Activated CD4-positive, alpha-beta T cell treated with anti-CD3 and anti-CD28 coated beads, Interleukin-2, amount 50 U/mL, for 48 hours (primary cell): ENCODE measurements at regions not wholly inside any gene's neighbourhood (a gene's known extent, or its start where the extent isn't known, plus 50 kb on each side); places are given as distances from the start of the nearest gene placed in this dataset.
"Not testable (repeated sequence)": the region's sequence is repeated elsewhere in the genome, so short reads cannot be mapped to it uniquely, and the experiment has no call there.

ENCODE experiments used
- DNase-seq, 2 experiments: peaks; one replicate each; pipeline ENCODE4 v3.0.0-alpha.2; 2020

DNA sequence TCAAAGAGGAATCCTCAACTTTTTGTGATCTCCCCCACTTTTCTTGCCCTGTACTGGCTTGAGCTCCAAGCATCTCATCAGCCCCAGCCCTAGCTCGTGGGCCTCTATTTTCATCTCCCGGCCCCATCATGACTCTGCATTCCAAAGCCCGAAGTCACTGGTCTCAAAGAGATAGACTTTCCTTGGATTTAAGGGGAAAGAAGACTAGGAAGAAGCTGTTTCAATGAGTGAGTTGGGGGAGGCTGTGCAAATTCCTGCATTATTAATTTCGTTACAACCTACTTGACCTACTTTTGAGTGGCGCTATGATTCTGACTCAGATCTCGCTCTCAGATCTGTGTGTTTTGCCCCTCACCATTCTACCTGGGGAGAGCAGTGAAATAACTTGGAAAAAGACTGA, 266.6 kb upstream of the TBL1XR1 start:
- DNase-seq: no peak

DNA sequence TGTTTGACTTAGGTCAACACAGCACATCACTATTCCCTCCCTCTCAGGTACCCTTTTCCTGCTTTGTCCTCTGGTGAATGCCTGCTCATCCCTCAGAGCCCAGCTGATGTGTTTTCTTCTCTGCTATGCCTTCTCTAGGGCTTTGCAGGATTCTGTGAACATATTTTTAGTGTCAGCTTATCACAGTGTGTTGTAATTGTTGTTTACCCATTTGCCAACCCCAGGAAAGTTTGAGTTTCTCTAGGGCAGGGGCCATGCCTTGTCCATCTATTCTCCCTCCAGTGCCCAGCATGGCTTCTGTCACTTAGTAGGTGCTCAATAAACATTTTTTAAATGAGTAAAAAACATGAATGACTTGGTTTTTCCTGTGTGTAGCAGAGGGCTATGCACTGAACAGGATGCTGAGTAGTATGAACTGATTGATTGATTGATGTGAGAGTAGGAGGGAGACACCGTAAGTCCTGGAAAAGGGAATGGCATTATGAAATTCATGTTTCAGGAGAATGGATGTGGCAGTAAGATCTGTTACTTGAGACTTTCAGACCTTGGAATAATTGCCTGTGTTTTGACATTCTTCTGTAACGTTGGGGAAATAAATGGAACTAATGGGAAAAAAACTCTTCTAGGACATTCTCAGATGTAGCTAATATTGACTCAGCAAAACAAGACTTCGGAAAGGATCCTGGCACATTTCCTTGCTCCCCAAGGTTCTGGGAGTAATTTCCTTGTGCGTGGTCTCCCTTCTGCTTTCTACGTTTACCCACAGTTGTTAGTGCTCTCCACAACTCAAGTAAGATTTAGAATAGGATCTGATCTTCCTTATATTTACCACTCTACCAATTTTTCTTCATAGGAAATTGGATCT, 267.3 kb upstream of the TBL1XR1 start:
- no peak for DNase-seq

DNA sequence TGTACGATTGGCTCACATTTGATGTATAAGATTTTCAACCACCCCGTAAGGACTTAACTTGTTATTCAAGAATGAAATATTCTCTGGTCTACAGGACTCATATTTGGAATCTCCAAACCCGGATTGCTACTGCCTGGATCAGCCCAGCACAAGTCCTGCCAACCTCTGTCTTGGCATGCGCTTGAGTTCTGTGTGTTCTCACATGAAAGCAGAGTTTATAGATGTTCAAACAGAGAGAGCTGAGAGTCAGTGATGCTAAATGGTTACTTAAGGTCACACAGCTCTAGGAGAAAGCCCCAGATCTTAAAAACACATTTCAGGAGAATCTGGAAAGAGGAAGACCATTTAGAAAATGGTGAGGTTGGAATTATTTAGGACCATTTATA, 268.0 kb upstream of the TBL1XR1 start:
- DNase-seq: no peak

DNA sequence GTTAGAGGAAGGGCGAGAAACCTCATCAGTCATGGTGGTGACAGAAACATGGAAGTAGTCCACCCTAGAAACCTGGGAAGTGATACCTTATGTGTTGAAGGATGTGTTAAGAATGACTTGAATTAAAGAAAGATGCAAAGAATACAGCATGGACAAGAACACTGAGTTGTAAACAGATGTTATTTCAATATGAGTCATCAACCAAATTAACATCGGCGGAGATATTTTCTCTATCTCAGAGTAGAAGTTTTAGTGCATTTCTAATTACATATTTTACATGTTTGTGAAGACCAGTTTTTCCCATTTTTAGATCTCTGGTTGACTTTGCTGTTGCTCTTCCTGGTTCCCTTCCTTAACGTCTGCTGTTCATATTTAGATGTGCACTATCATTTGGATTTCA, 268.8 kb upstream of the TBL1XR1 start:
- no peak for DNase-seq

DNA sequence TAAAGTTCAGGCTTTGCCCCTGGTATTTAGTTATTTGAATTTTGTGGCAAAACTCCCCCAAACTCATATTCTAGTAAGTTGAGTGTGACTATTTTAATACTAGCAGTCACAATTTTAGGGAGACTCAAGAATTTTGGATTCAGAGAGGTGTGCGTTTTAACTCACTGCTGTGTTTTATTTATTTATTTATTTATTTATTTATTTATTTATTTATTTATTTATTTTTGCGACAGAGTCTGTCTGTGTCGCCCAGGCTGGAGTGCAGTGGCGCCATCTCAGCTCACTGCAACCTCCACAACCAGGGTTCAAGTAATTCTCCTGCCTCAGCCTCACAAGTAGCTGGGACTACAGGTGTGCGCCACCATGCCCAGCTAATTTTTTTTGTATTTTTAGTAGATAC, 269.3 kb upstream of the TBL1XR1 start:
- DNase-seq: not testable (repeated sequence)

DNA sequence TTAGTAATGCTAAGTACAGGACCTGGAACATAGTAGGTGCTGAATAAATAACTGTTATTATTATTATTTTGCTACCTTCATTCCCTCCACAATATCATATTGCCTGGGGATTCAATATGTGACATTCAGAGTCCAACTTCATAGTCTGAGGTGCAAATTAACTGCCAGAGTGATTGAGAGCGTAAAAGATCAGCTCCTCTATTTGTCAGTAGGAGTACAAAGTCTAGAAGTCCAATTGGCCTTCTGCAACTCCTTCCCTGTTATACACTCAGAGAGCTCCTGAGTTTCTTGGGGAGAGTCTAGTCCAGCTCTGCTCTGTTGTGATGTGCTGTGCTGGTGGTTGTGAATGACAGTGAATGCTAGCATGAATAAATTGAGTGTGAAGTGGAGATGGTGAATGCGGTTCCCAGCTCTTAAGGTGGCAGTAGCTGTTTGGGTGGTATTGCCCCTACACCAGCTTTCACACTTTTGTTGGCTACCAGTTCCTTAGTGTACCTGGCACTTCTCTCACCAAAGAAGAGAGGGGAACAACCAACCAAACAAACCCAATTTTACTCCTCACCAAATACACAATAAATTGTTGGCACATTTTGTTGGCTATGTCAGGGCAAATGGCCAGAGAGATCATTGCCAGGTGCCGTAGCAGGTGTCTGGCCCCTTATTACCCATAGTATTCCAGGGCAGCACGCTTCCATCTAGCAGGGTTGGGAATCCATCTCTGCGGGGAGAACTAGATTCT, 270.1 kb upstream of the TBL1XR1 start:
- DNase-seq: no peak

DNA sequence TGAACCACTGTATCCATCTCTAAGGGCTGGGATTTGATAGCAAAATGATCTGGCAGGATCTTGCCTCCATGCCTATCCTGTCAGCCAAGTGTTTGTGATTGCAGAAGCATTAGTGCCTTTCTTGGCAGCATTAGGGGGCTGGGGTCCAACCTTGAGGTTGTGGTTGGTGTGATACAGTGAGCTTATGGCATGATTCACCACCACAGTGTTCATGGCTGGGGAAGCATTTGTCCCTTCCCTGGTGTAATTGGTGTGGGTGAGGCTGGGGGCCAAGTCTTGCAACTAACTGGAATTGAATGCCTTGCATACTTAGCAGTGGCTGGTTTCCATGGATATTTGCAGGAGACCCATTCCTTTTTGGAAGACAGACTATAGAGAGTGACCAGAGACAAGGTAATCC, 271.0 kb upstream of the TBL1XR1 start:
- DNase-seq: no peak

DNA sequence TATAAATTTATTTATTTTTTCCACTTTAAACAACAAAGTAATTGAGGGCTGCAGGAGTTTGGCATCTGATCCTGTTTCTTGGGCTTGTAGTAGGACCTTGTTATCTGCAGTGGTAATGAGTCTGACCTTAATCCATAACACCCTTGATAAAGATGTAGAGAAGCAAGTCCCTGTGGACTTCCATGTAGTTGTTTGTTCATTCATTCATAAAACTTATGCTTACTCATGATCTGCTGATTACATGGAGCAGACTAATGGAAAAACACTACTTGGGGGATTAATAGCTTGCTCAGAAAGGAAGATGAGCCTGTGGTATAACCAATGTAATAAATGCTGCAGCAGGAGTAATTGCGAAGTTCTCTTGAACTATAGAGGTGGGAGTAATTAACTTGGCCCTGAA, 271.5 kb upstream of the TBL1XR1 start:
- no peak for DNase-seq

DNA sequence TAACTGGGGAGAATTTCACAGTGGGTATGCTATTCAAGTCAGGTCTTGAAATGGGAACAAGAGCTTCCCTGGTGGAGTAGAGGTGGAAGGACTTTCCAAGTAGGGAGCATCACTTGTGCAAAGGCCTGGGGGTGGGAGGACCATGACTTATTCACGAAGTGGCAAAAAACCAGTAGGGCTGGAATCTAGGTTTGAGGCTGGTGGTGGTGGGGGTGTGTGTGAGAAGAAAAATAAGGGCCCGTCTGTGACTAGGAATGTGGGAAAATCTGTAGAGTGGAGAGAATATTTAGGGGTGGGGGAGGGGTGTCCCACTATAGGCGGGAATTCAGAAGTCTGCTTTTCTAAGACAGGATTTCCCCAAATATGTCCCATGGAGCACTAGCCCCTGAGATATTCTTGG, 271.9 kb upstream of the TBL1XR1 start:
- DNase-seq: no peak

DNA sequence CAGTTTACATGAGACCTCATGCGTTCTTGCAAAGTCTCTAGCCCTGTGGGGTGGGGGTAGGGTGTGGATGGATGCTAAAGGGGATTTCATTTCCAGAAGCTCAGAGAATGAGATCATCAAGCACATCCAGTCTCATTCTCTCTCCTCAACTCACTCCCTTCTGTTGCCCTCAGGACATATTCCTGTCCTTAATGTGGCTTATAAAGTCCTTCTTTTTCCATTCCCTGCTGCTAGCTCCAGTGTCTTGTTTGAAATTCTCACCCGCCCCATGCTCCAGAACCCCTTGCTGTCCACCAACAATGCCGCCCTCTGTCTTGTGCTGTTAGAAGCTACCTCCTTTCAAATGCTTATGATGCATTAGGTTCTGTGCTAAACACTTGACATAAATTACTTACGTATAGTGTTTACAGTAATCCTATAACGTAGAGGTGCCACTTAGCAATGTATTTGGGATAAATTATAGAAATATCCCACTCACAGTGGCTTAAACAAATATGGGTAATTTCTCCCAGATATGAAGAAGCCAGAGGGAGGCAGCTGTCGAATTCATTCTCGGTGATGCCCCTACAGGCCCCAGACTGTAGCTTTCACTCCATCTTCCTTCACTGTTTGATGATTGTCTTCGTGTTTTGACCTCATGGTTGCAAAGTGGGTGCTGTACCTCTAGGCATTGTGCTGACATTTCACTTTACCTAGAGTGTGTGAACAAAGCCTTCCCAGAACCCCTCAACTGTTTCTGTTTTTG, 273.1 kb upstream of the TBL1XR1 start:
- DNase-seq: no peak

DNA sequence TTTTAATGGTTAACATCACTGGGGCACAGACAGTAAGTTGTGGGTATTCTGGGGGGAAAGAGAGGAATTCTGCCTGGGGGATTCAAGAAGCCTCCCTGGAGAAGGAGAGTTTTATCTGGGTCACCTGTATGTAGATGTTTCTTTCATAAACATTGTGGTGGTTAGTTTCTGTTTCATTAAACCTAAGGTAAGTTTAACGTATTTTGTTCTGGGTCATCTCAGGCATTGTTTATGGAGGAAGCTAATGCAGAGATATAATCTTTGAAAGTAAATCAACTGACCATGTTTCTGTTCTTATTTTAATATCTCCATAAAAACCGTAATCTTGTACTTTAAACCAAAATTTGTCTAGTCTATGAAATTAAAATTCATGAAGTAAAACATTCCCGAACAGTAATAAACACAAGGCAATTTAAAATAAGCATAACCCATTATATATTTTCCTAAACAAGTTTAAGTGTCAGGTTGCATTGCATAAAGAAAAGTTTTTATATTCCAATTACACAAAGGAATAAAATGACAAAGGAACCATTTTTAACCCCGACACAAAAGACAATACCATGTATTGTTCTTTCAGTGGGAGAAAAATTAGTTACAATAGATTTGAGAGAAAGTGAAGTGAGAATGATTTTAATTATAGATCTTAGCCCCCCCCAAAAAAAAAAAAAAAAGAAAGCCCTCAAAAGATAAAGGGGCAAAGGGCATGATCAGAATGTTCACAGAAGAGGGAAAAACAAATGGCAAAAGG, 274.6 kb upstream of the TBL1XR1 start:
- no peak for DNase-seq

DNA sequence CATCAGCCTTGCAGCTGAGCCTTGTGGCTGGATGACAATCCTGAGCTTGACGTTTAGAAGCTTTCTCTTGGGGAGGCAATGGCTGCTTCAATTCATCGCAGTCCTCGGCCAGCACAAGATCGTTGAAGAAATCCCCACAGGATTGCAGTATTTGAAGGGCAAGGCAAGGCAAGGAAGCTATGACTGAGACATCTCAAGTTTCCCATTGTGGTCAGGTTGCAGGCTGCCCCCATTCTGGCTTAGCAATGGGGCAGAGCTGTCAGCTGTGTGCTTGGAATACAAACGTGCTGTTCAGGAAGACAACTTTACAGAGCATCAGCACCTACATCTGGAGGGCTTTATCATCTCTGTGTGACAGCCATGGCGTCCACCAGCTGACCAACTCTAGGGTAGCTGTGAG, 275.9 kb upstream of the TBL1XR1 start:
- DNase-seq: no peak

DNA sequence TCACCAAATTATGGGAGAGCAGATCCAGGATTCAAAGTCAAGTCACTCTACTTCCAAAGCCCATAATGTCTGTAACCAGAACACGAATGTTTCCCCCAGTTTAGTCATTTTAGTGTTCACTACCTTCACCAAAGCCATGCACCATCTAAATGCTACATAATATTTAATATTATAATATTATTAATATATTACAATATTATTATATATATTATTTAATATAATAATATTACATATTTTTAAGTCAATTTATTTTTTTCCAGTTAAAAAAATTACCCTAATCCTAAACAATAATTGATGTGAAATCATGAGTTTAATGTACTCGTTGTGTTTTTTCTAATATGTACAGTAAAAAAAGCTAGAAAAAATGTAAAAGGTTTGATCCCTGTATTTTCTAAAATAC, 276.6 kb upstream of the TBL1XR1 start:
- DNase-seq: no peak

DNA sequence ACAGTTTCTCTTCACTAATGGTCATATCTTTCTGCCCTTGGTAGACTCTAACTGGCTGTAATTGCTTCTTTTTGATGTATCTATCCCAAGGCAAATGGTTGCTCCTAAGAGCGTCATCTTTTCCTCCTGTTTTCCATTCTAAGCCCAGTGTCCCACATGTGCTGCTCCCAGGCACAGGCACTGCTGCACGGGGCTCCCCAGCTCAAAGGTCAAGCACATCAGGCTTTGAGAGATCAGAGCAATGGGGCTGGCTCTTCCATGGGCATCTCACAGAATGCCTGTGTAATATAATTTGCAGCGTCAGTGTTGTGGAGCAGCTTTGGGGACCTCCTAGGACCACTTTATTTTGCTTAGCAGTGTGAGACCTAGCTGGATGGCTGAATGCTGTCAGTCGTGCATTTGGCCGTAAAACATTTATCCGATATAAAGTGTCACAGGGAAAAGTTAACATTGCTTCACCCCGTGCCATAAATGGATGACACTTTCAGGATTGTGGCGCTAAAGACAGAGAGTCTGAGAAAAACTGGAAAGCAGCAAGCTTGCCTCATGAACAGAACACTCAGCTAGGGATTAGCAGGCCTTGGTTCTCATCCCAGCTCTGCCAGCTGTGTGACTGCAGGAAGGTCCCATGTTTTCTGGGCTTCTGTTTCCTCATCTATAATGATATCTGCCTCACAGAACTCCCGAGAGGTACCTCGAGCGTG, 277.5 kb upstream of the TBL1XR1 start:
- no peak for DNase-seq

DNA sequence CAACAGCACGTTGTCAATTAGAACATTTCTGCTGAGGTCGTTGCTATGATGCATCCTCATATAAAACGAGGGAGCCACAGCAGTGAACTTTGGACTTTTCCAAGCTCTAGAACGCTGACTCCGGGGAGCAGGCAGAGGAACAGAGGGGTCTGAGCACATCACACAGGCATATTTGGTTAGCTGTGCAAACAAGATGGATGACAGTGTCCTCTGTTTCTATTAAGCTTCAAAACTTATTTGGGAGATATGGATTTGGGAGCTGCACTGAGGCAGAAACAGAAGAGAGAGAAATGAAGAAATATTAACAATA, 278.0 kb upstream of the TBL1XR1 start:
- DNase-seq: no peak

DNA sequence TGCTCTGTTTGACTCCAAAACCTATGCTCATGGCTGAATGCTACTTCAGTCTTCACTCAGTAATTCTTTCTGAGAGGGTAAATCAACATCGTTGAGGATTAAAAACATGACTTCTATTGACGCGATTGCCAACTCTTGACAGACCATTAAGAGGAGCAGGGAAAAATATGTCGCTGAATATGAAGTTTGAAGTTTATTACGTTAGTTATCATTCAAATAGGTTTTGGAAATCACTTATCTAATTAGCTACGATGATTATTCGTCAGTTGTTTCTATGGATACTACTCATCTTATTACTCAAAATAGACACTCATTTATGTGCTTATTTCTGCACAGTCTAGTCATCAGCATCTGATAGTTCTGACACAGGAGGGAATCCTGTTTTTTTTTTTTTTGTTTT, 279.2 kb upstream of the TBL1XR1 start:
- DNase-seq: no peak

DNA sequence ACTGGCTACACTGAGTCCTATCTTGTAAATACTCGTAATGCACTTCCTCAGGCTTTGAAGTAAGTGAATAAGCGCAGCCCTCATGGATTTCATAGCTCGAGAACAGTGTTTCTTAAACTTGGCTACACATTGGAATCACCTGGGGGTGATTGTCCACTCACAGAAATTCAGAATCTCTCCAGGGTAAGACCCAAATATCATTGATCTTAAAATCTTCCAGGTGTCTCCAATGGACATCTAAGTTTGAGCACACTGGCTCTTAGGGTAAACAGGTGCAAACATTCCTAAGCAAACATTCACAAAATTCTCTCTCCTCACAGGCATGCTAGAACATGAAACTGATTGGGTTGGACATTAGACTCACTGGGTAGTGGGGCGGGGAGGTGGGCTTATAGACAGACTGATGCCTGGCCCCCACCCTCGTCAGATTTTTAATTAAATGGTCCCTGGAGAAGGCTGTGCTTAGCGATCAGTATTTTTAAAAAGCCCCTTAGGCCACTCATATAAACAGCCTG, 279.7 kb upstream of the TBL1XR1 start:
- no peak for DNase-seq

DNA sequence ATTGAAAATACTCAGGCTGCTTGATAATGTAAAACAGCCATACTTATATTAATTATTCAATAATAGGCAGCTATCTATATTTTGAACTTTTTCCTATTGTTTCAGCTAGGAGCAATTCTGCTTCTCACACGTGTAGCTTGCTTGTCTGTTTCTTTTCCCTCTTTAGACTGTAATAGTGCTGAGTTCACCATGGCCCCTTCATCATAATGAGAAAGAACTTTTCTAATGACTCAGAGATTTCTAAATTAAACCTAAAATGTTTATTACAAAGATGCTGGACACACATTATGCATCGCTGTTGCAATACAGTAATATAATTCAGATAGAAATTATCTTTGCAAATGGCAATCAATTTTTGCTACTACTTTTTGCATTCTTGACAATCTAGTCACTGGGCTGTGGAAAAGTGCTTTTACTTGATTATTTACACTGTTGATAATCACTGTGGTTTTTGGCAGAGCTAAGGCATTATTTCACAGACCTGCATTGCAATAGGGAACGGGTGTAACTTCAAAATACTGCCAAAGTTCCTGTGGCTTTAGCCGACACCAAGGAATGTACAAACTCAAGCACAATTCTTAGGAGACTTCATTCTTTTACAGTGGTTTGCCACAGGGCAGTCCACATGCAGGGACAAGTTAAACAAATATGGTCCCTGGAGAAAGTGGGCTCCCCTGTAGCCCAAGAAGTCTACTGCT, 281.0 kb upstream of the TBL1XR1 start:
- no peak for DNase-seq

DNA sequence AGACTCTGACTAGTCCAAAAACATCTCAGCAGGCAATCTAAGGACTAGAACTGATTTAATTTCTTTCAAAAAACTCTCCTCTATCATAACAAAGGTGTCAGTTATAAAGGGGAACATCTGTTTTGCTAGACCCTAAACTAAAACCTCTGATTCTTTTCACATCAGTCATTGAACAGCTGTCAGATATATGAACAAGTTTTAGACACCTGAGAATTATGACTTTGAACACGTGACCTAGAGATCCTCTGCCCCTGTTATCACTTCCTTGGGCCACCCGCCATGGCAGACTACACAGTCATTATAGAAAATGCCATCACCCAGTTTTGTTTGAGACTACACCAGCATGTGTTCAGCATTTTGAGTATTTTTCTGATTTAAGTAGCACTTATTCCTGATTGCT, 282.3 kb upstream of the TBL1XR1 start:
- no peak for DNase-seq

DNA sequence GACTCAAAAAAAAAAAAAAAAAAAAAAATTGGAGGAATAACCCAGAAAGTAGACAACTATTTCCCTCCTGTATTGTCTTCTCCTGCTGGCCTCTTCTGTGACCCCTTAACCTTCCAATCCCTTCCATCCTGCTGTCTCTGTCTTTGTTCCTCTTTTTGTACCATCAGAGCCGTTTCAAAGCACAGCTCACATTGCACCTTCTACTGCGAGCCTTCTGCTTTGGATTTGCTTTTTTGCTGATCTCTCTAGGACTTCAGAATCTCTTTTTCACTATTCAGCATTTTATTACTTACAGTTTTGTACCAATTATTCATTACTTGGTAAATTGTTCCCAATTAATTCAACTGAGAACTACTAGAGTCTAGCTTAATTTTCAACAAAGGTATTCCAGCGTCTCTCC, 284.0 kb upstream of the TBL1XR1 start:
- DNase-seq: no peak

DNA sequence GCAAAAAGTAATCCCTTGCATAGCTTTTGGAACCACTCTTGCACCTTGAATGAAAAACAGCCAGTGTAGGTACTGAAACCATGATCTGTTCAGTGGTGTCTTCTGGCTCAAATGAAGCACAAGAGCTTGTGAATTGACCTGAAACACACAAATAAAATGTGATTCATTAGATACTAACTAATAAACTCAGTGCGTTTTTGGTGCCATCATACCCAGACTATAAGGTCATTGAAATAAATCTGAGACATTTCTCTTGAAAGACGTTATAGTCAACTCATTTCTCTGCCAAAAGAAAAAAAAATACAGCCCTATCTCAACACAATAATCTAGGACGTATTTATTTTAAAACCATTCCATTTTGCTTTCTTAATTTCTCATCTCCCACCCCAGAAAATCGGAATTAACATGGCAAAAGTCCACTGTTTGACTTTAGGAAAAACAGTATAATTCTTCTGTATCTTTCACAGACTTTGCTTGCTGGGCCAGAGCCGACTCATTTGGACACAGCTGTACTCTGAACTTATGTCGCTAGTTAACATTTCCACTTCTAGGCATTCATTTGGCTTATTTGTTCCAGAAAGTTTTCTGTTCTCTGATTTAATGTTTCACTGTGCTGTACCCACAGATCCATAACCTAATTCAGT, 284.9 kb upstream of the TBL1XR1 start:
- DNase-seq: no peak
